ENCODE measurements at regions not wholly inside any gene's neighbourhood (a gene's known extent, or its start where the extent isn't known, plus 50 kb on each side); places are given as distances from the start of the nearest gene placed in this dataset.

DNA sequence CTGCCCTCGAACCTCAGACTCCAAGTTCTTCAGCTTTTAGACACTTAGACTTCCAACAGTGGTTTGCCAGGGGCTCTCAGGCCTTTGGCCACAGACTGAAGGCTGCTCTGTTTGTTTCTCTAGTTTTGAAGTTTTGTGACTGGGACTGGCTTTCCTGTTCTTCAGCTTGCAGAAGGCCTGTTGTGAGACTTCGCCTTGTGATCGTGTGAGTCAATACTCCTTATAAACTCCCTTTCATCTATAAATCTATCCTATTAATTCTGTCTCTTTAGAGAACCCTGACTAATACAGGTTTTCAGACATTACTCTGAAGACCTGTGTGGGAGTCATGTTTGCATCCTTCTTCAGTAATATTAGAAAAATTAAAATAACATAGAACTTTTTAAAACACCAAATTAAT, 289.1 kb downstream of the RMST start:
- Histone ChIP-seq H3K9ac (ENCODE audit: low read length) (no peak overlapping the region), H3K9me2 (replicated peaks; ENCODE audit: insufficient read depth, low read length) (no peaks in the 10 kb centered on the region), H3K36me3 (ENCODE audit: low read length) (no peaks in the 10 kb centered on the region), H3K4me3 (ENCODE audit: insufficient read depth, low read length, poor library complexity, severe bottlenecking) (no peak overlapping the region), H4K20me1 (ENCODE audit: low read depth, low read length) (no peaks in the 10 kb centered on the region), H3K79me2 (ENCODE audit: insufficient read depth, low read length) (no peaks in the 10 kb centered on the region), H3K4me2 (ENCODE audit: low read depth, low read length, poor library complexity, severe bottlenecking) (no peak overlapping the region), H3K9me3 (ENCODE audit: insufficient read depth, low read length) (no peaks in the 10 kb centered on the region), H3K27ac (ENCODE audit: low read depth, low read length) (no peak overlapping the region), H2AFZ (ENCODE audit: low read depth, low read length, severe bottlenecking) (no peak overlapping the region), H3K27me3 (ENCODE audit: low read length) (no peaks in the 10 kb centered on the region), H3F3A (ENCODE audit: insufficient read depth) (no peaks in the 10 kb centered on the region)
- TF ChIP-seq EZH2phosphoT487 (conservative IDR thresholded peaks at IDR 0.05; ENCODE audit: low read length) = no peak
- TF ChIP-seq, protein P1, sequence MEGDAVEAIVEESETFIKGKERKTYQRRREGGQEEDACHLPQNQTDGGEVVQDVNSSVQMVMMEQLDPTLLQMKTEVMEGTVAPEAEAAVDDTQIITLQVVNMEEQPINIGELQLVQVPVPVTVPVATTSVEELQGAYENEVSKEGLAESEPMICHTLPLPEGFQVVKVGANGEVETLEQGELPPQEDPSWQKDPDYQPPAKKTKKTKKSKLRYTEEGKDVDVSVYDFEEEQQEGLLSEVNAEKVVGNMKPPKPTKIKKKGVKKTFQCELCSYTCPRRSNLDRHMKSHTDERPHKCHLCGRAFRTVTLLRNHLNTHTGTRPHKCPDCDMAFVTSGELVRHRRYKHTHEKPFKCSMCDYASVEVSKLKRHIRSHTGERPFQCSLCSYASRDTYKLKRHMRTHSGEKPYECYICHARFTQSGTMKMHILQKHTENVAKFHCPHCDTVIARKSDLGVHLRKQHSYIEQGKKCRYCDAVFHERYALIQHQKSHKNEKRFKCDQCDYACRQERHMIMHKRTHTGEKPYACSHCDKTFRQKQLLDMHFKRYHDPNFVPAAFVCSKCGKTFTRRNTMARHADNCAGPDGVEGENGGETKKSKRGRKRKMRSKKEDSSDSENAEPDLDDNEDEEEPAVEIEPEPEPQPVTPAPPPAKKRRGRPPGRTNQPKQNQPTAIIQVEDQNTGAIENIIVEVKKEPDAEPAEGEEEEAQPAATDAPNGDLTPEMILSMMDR (IDR thresholded peaks at IDR 0.05; ENCODE audit: insufficient read depth, low read length, poor library complexity, severe bottlenecking) = no peak

DNA sequence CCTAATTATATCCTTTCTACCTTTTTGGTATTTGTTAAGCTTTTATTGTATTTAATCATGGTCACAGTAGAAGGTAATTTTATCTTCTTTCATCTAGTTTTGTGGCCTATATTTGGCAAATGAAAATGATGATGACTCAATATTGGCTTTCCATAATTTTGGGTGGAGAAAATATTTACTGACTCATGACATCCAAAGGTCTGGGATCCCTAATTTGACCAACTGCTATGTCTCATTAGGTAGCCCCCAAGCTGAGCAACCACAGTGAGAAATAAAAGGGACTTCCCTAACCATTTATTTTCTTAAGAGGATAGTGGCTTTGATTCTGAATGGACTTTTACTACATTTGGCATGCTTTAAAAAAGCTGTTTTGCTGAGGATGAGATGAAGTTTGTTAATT, 289.5 kb downstream of the RMST start:
- Histone ChIP-seq H3K4me2 (ENCODE audit: low read depth, low read length, poor library complexity, severe bottlenecking) (no peak overlapping the region), H3K9ac (ENCODE audit: low read length) (no peak overlapping the region), H4K20me1 (ENCODE audit: low read depth, low read length) (no peaks in the 10 kb centered on the region), H3K4me3 (ENCODE audit: insufficient read depth, low read length, poor library complexity, severe bottlenecking) (no peak overlapping the region), H3K36me3 (ENCODE audit: low read length) (no peaks in the 10 kb centered on the region), H3K9me2 (replicated peaks; ENCODE audit: insufficient read depth, low read length) (no peaks in the 10 kb centered on the region), H3K9me3 (ENCODE audit: insufficient read depth, low read length) (no peaks in the 10 kb centered on the region), H2AFZ (ENCODE audit: low read depth, low read length, severe bottlenecking) (no peak overlapping the region), H3K27ac (ENCODE audit: low read depth, low read length) (no peak overlapping the region), H3K79me2 (ENCODE audit: insufficient read depth, low read length) (no peaks in the 10 kb centered on the region), H3F3A (ENCODE audit: insufficient read depth) (no peaks in the 10 kb centered on the region), H3K27me3 (ENCODE audit: low read length) (no peaks in the 10 kb centered on the region)
- TF ChIP-seq, protein P1 (IDR thresholded peaks at IDR 0.05; ENCODE audit: insufficient read depth, low read length, poor library complexity, severe bottlenecking) = no peak
- TF ChIP-seq EZH2phosphoT487 (conservative IDR thresholded peaks at IDR 0.05; ENCODE audit: low read length) = no peak

DNA sequence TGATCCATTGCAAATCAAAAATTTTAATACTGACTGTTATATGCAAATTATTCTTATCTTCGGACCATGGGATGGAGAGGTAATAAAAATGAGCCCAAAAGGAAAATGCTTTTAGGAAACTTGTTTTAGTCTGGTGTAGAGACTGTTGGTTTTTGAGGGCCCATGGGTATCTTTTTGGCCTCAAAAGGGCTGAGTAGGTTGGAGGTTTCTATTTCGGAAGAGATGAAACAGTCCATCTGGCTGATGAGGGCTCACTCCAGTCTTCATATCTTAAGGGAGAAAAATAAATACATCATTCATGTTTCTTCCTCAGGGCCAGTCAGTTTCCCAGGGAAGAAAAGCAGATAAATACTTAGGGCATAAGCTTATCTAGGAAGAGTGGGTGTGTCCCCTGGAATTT, 290.7 kb downstream of the RMST start:
- no peaks in the 10 kb centered on the region for H3K36me3 ChIP-seq (ENCODE audit: low read length)
- H3K27me3 ChIP-seq (ENCODE audit: low read length) = no peaks in the 10 kb centered on the region
- no peak overlapping the region for H3K9ac ChIP-seq (ENCODE audit: low read length)
- H3K27ac ChIP-seq (ENCODE audit: low read depth, low read length) = no peak overlapping the region
- H3K79me2 ChIP-seq (ENCODE audit: insufficient read depth, low read length) = no peaks in the 10 kb centered on the region
- no peak overlapping the region for H3K4me2 ChIP-seq (ENCODE audit: low read depth, low read length, poor library complexity, severe bottlenecking)
- no peaks in the 10 kb centered on the region for H3F3A ChIP-seq (ENCODE audit: insufficient read depth)
- H4K20me1 ChIP-seq (ENCODE audit: low read depth, low read length) = no peaks in the 10 kb centered on the region
- no peak overlapping the region for H2AFZ ChIP-seq (ENCODE audit: low read depth, low read length, severe bottlenecking)
- H3K9me2 ChIP-seq (replicated peaks; ENCODE audit: insufficient read depth, low read length) = no peaks in the 10 kb centered on the region
- no peaks in the 10 kb centered on the region for H3K9me3 ChIP-seq (ENCODE audit: insufficient read depth, low read length)
- no peak overlapping the region for H3K4me3 ChIP-seq (ENCODE audit: insufficient read depth, low read length, poor library complexity, severe bottlenecking)
- TF ChIP-seq EZH2phosphoT487 (conservative IDR thresholded peaks at IDR 0.05; ENCODE audit: low read length) = no peak
- TF ChIP-seq, protein P1 (IDR thresholded peaks at IDR 0.05; ENCODE audit: insufficient read depth, low read length, poor library complexity, severe bottlenecking) = no peak
